HCT116 (cell line): ENCODE measurements at regions not wholly inside any gene's neighbourhood (a gene's known extent, or its start where the extent isn't known, plus 50 kb on each side); places are given as distances from the start of the nearest gene placed in this dataset.

Experiments used
- ATAC-seq: fragments of 200-7000 bp; cut with Tn5 transposase; 2 replicates; pipeline ENCODE4 v1.9.1; 2020; ENCODE audit warnings: mild to moderate bottlenecking, moderate library complexity
- BruUV-seq: library from RNA; stranded (reverse); fragments of 400-500 nt; replicated peaks from 2 replicates; lab custom pipeline; 2021; lab: Mats Ljungman, UMichigan
- CTCF ChIA-PET: fragments of 300-600 bp; sonication (Branson Sonifier 250); formaldehyde crosslinking; loops from one replicate; lab custom pipeline; 2021; ENCODE audit warnings: antibody characterized with exemption; lab: Charles Lee
- POLR2A ChIA-PET: fragments of 300-600, 350-600 bp; sonication (Branson Sonifier 250); formaldehyde crosslinking; loops from one replicate; lab custom pipeline; 2021; ENCODE audit warnings: antibody characterized with exemption; lab: Charles Lee
- RAD21 ChIA-PET, 2 experiments: fragments of 300-600 bp; sonication (Branson Sonifier 250); formaldehyde crosslinking; loops; one replicate each; lab custom pipeline; 2023; ENCODE audit warnings: low total read pairs in 2 of 2; ENCODE audit not compliant: uncharacterized antibody in 2 of 2, unreplicated experiment in 2 of 2, low non-redundant PET in 1 of 2; lab: Charles Lee
- DNase-seq: peaks from one replicate; pipeline ENCODE4 v3.0.0-alpha.2; 2010; ENCODE audit warnings: low read depth, low spot score
- H2AFZ ChIP-seq: fragments of 200-600 bp; shearing (Covaris generic), sonication (generic); 2 replicates; pipeline ENCODE4 v1.6.1; 2017; ENCODE audit warnings: low read depth, mixed run types, mixed read lengths, antibody characterized with exemption, low read length; ENCODE audit not compliant: poor library complexity, severe bottlenecking
- H3K27ac ChIP-seq: 2 replicates; pipeline ENCODE4 v1.5.1; 2012; ENCODE audit warnings: low read depth, low read length
- H3K27me3 ChIP-seq: fragments of 200-600 bp; sonication (generic); 2 replicates; pipeline ENCODE4 v1.6.1; 2016; ENCODE audit warnings: mixed run types, low read length, mixed read lengths; ENCODE audit not compliant: insufficient read depth
- H3K36me3 ChIP-seq, 2 experiments: fragments of 200-500 bp in 1 of 2; fragments of 200-600 bp in 1 of 2; sonication (Bioruptor generic) in 1 of 2; sonication (generic) in 1 of 2; 2 replicates each; pipeline versions ENCODE4 v1.5.1 to v1.6.1; 2014 to 2016; ENCODE audit warnings: low read length in 2 of 2, inconsistent platforms in 1 of 2, mixed read lengths in 1 of 2, mixed run types in 1 of 2; ENCODE audit not compliant: insufficient read depth in 2 of 2, control insufficient read depth in 1 of 2
- H3K4me1 ChIP-seq, 2 experiments: fragments of 200-600 bp in 1 of 2; sonication (generic) in 1 of 2; 2 replicates each; pipeline versions ENCODE4 v1.5.1 to v1.6.1; 2012 to 2017; ENCODE audit warnings: low read length in 2 of 2, inconsistent platforms in 1 of 2, mild to moderate bottlenecking in 1 of 2, mixed read lengths in 1 of 2, mixed run types in 1 of 2, moderate library complexity in 1 of 2; ENCODE audit not compliant: insufficient read depth in 2 of 2, control insufficient read depth in 1 of 2
- H3K4me2 ChIP-seq: fragments of 200-600 bp; sonication (generic); 2 replicates; pipeline ENCODE4 v1.6.1; 2017; ENCODE audit warnings: mixed run types, low read length, mixed read lengths
- H3K4me3 ChIP-seq, 2 experiments: fragments of 200-600 bp in 1 of 2; sonication (generic) in 1 of 2; replicated peaks in 1 of 2; 2 replicates each; pipeline ENCODE4 v1.5.1; 2011 to 2016; ENCODE audit warnings: low read length in 2 of 2, control low read depth in 1 of 2, low read depth in 1 of 2, mild to moderate bottlenecking in 1 of 2, mixed read lengths in 1 of 2, mixed run types in 1 of 2
- H3K79me2 ChIP-seq: fragments of 200-600 bp; sonication (generic); 2 replicates; pipeline ENCODE4 v1.6.1; 2017; ENCODE audit warnings: mild to moderate bottlenecking, mixed run types, low read length, moderate library complexity, mixed read lengths; ENCODE audit not compliant: insufficient read depth
- H3K9ac ChIP-seq: fragments of 200-600 bp; sonication (generic); 2 replicates; pipeline ENCODE4 v1.6.1; 2016; ENCODE audit warnings: low read length, mixed read lengths
- H3K9me2 ChIP-seq: fragments of 200-600 bp; sonication (generic), shearing (Covaris generic); 2 replicates; pipeline ENCODE4 v1.6.1; 2017; ENCODE audit warnings: mixed run types, mild to moderate bottlenecking, moderate library complexity; ENCODE audit not compliant: insufficient read depth
- H3K9me3 ChIP-seq, 2 experiments: fragments of 200-500 bp in 1 of 2; fragments of 200-600 bp in 1 of 2; sonication (Bioruptor generic) in 1 of 2; sonication (generic) in 1 of 2; 2 replicates each; pipeline ENCODE4 v1.6.1; 2014 to 2017; ENCODE audit warnings: low read length in 2 of 2, mixed read lengths in 2 of 2, inconsistent platforms in 1 of 2, low read depth in 1 of 2, mild to moderate bottlenecking in 1 of 2, mixed run types in 1 of 2, moderate library complexity in 1 of 2; ENCODE audit not compliant: control insufficient read depth in 1 of 2, insufficient read depth in 1 of 2
- H4K20me1 ChIP-seq: fragments of 200-600 bp; sonication (generic), shearing (Covaris generic); 2 replicates; pipeline ENCODE4 v1.6.1; 2017; ENCODE audit warnings: mixed run types, mild to moderate bottlenecking, moderate library complexity; ENCODE audit not compliant: insufficient read depth
- CBX3 ChIP-seq: IDR thresholded peaks from 2 replicates; pipeline ENCODE4 v1.6.1; 2012; ENCODE audit warnings: low read depth
- CEBPB ChIP-seq: IDR thresholded peaks from 2 replicates; pipeline ENCODE4 v1.6.1; 2012; ENCODE audit warnings: low read depth
- EGR1 ChIP-seq: IDR thresholded peaks from 2 replicates; pipeline ENCODE4 v1.6.1; 2012; ENCODE audit warnings: low read depth
- ELF1 ChIP-seq: IDR thresholded peaks from 2 replicates; pipeline ENCODE4 v1.6.1; 2012; ENCODE audit warnings: low read depth, borderline replicate concordance
- FOSL1 ChIP-seq: IDR thresholded peaks from 2 replicates; pipeline ENCODE4 v1.6.1; 2012; ENCODE audit warnings: low read depth
- JUND ChIP-seq: IDR thresholded peaks from 2 replicates; pipeline ENCODE4 v1.6.1; 2012
- POLR2A ChIP-seq: IDR thresholded peaks from 2 replicates; pipeline ENCODE4 v1.7.0; 2011; ENCODE audit warnings: borderline replicate concordance; ENCODE audit not compliant: insufficient read depth, insufficient read length; ENCODE audit errors: extremely low read depth
- RAD21 ChIP-seq: IDR thresholded peaks from 2 replicates; pipeline ENCODE4 v1.6.1; 2012; ENCODE audit warnings: low read depth, mild to moderate bottlenecking
- SRF ChIP-seq: IDR thresholded peaks from 2 replicates; pipeline ENCODE4 v1.6.1; 2012; ENCODE audit warnings: low read depth
- YY1 ChIP-seq: IDR thresholded peaks from 2 replicates; pipeline ENCODE4 v1.6.1; 2011; ENCODE audit warnings: low read length, low read depth, moderate library complexity, mild to moderate bottlenecking; ENCODE audit not compliant: insufficient replicate concordance; ENCODE audit errors: extremely low read depth
- ZFX ChIP-seq: fragments of 450-650 bp; IDR thresholded peaks from 2 replicates; pipeline ENCODE4 v1.6.1; 2017
- intact Hi-C: fragments of 100-400 bp; cut with micrococcal nuclease; formaldehyde crosslinking; loops from 2 replicates; pipeline ENCODE4 v1.10.0; 2022
- TF ChIP-seq, protein P1 (sequence below): IDR thresholded peaks from 2 replicates; pipeline ENCODE4 v1.6.1; 2012; ENCODE audit warnings: low read depth
- TF ChIP-seq, protein P2 (sequence below): IDR thresholded peaks from 2 replicates; pipeline ENCODE4 v1.6.1; 2012
- TF ChIP-seq, protein P3 (sequence below), 3 experiments: fragments of 200-600 bp in 1 of 3; sonication (generic) in 1 of 3; IDR thresholded peaks in 2 of 3; conservative IDR thresholded peaks in 1 of 3; 2 replicates each; pipeline ENCODE4 v1.5.1; 2012 to 2017; ENCODE audit warnings: low read depth in 2 of 3, low read length in 2 of 3, antibody characterized with exemption in 1 of 3, borderline replicate concordance in 1 of 3, control low read depth in 1 of 3, mild to moderate bottlenecking in 1 of 3, mixed read lengths in 1 of 3, mixed run types in 1 of 3, moderate library complexity in 1 of 3; ENCODE audit not compliant: insufficient read depth in 1 of 3

DNA sequence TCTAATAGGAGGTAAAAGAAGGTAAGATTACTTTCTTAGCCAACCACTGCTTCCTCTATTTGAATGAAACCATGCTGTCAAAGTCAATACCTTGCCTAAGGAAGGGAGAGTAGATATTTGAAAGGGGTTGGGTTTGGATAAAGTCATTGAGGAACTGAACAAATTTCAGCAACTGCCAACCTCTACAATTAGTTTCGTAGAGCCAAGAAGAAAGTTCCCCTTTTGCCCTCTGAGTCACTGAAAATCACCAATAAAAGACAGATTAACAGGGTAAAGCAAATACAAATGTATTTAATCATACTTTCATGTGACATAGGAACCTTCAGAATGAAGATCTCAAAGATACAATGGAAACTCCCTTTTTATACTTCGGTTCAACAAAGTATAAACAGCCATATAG is 615.7 kb downstream of the GABRG2 start:
- ATAC-seq (no peak), DNase-seq (no peak)
- Histone ChIP-seq H3K4me3 (no peak overlapping the region), H3K9ac (no peak overlapping the region), H3K36me3 (no peaks in the 10 kb centered on the region), H3K4me2 (no peak overlapping the region), H3K79me2 (no peaks in the 10 kb centered on the region), H3K27me3 (no peaks in the 10 kb centered on the region), H3K4me1 (no peaks in the 10 kb centered on the region), H3K9me3 (peaks cover 5 to 18% of the 10 kb centered on the region in 2 experiments; a peak in 1 of 4 replicates), H4K20me1 (no peaks in the 10 kb centered on the region), H3K9me2 (no peaks in the 10 kb centered on the region), H2AFZ (no peak overlapping the region), H3K27ac (no peak overlapping the region)
- CTCF ChIA-PET: no interaction called here
- POLR2A ChIA-PET: no interaction called here
- intact Hi-C loops: no loop called here
- BruUV-seq: no TSS peak
- TF ChIP-seq RAD21: no peak
- TF ChIP-seq, protein P1, sequence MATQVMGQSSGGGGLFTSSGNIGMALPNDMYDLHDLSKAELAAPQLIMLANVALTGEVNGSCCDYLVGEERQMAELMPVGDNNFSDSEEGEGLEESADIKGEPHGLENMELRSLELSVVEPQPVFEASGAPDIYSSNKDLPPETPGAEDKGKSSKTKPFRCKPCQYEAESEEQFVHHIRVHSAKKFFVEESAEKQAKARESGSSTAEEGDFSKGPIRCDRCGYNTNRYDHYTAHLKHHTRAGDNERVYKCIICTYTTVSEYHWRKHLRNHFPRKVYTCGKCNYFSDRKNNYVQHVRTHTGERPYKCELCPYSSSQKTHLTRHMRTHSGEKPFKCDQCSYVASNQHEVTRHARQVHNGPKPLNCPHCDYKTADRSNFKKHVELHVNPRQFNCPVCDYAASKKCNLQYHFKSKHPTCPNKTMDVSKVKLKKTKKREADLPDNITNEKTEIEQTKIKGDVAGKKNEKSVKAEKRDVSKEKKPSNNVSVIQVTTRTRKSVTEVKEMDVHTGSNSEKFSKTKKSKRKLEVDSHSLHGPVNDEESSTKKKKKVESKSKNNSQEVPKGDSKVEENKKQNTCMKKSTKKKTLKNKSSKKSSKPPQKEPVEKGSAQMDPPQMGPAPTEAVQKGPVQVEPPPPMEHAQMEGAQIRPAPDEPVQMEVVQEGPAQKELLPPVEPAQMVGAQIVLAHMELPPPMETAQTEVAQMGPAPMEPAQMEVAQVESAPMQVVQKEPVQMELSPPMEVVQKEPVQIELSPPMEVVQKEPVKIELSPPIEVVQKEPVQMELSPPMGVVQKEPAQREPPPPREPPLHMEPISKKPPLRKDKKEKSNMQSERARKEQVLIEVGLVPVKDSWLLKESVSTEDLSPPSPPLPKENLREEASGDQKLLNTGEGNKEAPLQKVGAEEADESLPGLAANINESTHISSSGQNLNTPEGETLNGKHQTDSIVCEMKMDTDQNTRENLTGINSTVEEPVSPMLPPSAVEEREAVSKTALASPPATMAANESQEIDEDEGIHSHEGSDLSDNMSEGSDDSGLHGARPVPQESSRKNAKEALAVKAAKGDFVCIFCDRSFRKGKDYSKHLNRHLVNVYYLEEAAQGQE: no peak
- no peak for TF ChIP-seq EGR1
- RAD21 ChIA-PET: no interaction called here

DNA sequence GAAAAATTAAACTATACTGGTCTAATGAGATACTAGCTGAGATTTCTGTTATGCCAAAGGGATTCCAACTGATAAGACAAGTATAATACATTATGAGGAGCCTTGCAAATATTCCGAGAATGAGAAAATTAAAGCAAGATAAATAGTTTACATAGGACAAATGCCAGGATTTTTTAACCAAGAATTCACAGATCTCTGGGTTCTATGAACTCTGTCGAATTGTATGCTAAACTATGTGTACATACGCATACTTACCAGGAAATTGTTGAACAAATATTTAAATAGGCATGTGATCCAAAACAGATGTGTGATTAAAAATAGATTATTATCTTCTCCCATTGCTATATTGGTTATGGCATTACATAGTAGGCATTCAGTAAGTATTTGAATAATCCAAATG is 616.6 kb downstream of the GABRG2 start:
- no peak for DNase-seq
- H3K36me3 ChIP-seq: no peaks in the 10 kb centered on the region
- H3K9me2 ChIP-seq: no peaks in the 10 kb centered on the region
- H2AFZ ChIP-seq: no peak overlapping the region
- H3K9me3 ChIP-seq: peaks cover 5 to 18% of the 10 kb centered on the region in 2 experiments; a peak in 1 of 4 replicates
- no TSS peak for BruUV-seq
- ATAC-seq: no peak
- no peaks in the 10 kb centered on the region for H4K20me1 ChIP-seq
- no peaks in the 10 kb centered on the region for H3K27me3 ChIP-seq
- no peaks in the 10 kb centered on the region for H3K4me1 ChIP-seq
- intact Hi-C loops: no loop called here
- H3K9ac ChIP-seq: no peak overlapping the region
- no peak overlapping the region for H3K4me3 ChIP-seq
- ChIA-PET POLR2A (no interaction called here), CTCF (no interaction called here), RAD21 (no interaction called here)
- H3K27ac ChIP-seq: no peak overlapping the region
- H3K4me2 ChIP-seq: no peak overlapping the region
- H3K79me2 ChIP-seq: no peaks in the 10 kb centered on the region
- TF ChIP-seq ZFX: no peak
- TF ChIP-seq CEBPB: no peak
- TF ChIP-seq SRF: no peak
- no peak for TF ChIP-seq JUND
- no peak for TF ChIP-seq EGR1
- TF ChIP-seq ELF1: no peak
- TF ChIP-seq RAD21: no peak
- TF ChIP-seq CBX3: no peak
- no peak for TF ChIP-seq FOSL1
- TF ChIP-seq POLR2A: no peak
- TF ChIP-seq YY1: no peak
- TF ChIP-seq, protein P2, sequence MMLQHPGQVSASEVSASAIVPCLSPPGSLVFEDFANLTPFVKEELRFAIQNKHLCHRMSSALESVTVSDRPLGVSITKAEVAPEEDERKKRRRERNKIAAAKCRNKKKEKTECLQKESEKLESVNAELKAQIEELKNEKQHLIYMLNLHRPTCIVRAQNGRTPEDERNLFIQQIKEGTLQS: no peak
- TF ChIP-seq, protein P3, sequence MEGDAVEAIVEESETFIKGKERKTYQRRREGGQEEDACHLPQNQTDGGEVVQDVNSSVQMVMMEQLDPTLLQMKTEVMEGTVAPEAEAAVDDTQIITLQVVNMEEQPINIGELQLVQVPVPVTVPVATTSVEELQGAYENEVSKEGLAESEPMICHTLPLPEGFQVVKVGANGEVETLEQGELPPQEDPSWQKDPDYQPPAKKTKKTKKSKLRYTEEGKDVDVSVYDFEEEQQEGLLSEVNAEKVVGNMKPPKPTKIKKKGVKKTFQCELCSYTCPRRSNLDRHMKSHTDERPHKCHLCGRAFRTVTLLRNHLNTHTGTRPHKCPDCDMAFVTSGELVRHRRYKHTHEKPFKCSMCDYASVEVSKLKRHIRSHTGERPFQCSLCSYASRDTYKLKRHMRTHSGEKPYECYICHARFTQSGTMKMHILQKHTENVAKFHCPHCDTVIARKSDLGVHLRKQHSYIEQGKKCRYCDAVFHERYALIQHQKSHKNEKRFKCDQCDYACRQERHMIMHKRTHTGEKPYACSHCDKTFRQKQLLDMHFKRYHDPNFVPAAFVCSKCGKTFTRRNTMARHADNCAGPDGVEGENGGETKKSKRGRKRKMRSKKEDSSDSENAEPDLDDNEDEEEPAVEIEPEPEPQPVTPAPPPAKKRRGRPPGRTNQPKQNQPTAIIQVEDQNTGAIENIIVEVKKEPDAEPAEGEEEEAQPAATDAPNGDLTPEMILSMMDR (IDR thresholded peaks at IDR 0.05 in 2 of 3, conservative IDR thresholded peaks at IDR 0.05 in 1 of 3; ENCODE audit: borderline replicate concordance in 1 of 3, insufficient read depth in 1 of 3, low read depth in 2 of 3, low read length in 2 of 3): no peak
